ENCODE measurements at regions not wholly inside any gene's neighbourhood (a gene's known extent, or its start where the extent isn't known, plus 50 kb on each side); places are given as distances from the start of the nearest gene placed in this dataset.
"Not testable (repeated sequence)": the region's sequence is repeated elsewhere in the genome, so short reads cannot be mapped to it uniquely, and the experiment has no call there.

- DNase-seq (ENCODE audit: low read depth) = no peak
Measured at GRCh38 chr13:47705185-47705584, 295.9 kb downstream of the SUCLA2 start.

GRCh38 chr13:47696674-47697073, 304.4 kb downstream of the SUCLA2 start:
- DNase-seq (ENCODE audit: low read depth) = no peak

GRCh38 chr13:47687577-47687976, 313.5 kb downstream of the SUCLA2 start:
- no peak for DNase-seq (ENCODE audit: low read depth)

GRCh38 chr13:47685156-47685555, 315.9 kb downstream of the SUCLA2 start:
- DNase-seq (ENCODE audit: low read depth) = not testable (repeated sequence)

GRCh38 chr13:47680748-47681147, 320.3 kb downstream of the SUCLA2 start:
- no peak for DNase-seq (ENCODE audit: low read depth)

- DNase-seq (ENCODE audit: low read depth) = no peak
Measured at GRCh38 chr13:47679401-47679800, 321.7 kb downstream of the SUCLA2 start.

GRCh38 chr13:47678201-47678968, 322.7 kb downstream of the SUCLA2 start:
- DNase-seq (ENCODE audit: low read depth) = no peak

GRCh38 chr13:47675871-47676270, 325.2 kb downstream of the SUCLA2 start:
- DNase-seq (ENCODE audit: low read depth) = no peak

GRCh38 chr13:47673009-47673850, 327.8 kb downstream of the SUCLA2 start:
- no peak for DNase-seq (ENCODE audit: low read depth)

GRCh38 chr13:47672245-47673008, 328.6 kb downstream of the SUCLA2 start:
- no peak for DNase-seq (ENCODE audit: low read depth)

- no peak for DNase-seq (ENCODE audit: low read depth)
Measured at GRCh38 chr13:47671776-47672175, 329.3 kb downstream of the SUCLA2 start.

- DNase-seq (ENCODE audit: low read depth) = no peak
Measured at GRCh38 chr13:47665043-47665442, 336.0 kb downstream of the SUCLA2 start.

- DNase-seq (ENCODE audit: low read depth) = no peak
Measured at GRCh38 chr13:47661076-47661475, 340.0 kb downstream of the SUCLA2 start.

- DNase-seq (ENCODE audit: low read depth) = no peak
Measured at GRCh38 chr13:47656651-47657050, 344.4 kb downstream of the SUCLA2 start.

- no peak for DNase-seq (ENCODE audit: low read depth)
Measured at GRCh38 chr13:47650209-47650608, 350.9 kb downstream of the SUCLA2 start.

- no peak for DNase-seq (ENCODE audit: low read depth)
Measured at GRCh38 chr13:47647001-47647400, 354.1 kb downstream of the SUCLA2 start.

GRCh38 chr13:47646298-47646697, 354.8 kb downstream of the SUCLA2 start:
- DNase-seq (ENCODE audit: low read depth) = no peak

GRCh38 chr13:47639738-47640447, 361.2 kb downstream of the SUCLA2 start:
- no peak for DNase-seq (ENCODE audit: low read depth)

- DNase-seq (ENCODE audit: low read depth) = no peak
Measured at GRCh38 chr13:47638627-47639026, 362.4 kb downstream of the SUCLA2 start.

- DNase-seq (ENCODE audit: low read depth) = peak; percentile 0
Measured at GRCh38 chr13:47632311-47632710, 368.8 kb downstream of the SUCLA2 start.

- DNase-seq (ENCODE audit: low read depth) = no peak
Measured at GRCh38 chr13:47628666-47629065, 372.4 kb downstream of the SUCLA2 start.

GRCh38 chr13:47623862-47624261, 377.2 kb downstream of the SUCLA2 start:
- no peak for DNase-seq (ENCODE audit: low read depth)
